GM21619 (cell line): ENCODE measurements at regions not wholly inside any gene's neighbourhood (a gene's known extent, or its start where the extent isn't known, plus 50 kb on each side); places are given as distances from the start of the nearest gene placed in this dataset.
"Not testable (repeated sequence)": the region's sequence is repeated elsewhere in the genome, so short reads cannot be mapped to it uniquely, and the experiment has no call there.

Source experiments
- ATAC-seq: cut with Tn5 transposase; IDR thresholded peaks from one replicate; pipeline ENCODE4 v1.9.1; 2021; ENCODE audit not compliant: unreplicated experiment

DNA sequence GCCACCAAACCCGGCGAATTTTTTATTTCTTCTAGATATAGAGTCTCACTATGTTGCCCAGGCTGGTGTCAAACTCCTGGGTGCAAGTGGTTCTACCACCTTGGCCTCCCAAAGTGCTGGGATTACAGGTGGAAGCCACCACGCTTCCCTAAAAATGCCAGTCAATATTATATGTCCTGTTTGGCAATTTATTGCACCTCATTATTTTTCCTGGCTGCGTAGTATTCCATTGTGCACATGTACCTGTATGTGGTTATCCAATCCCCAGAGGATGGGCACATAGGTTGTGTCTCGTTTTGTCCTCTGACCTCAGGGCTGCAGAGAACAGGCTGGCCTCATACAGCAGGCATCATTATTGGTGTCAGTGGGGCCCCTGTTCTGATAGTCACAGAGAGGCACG lies 181.7 kb downstream of the C9orf50 start:
- no peak for ATAC-seq

DNA sequence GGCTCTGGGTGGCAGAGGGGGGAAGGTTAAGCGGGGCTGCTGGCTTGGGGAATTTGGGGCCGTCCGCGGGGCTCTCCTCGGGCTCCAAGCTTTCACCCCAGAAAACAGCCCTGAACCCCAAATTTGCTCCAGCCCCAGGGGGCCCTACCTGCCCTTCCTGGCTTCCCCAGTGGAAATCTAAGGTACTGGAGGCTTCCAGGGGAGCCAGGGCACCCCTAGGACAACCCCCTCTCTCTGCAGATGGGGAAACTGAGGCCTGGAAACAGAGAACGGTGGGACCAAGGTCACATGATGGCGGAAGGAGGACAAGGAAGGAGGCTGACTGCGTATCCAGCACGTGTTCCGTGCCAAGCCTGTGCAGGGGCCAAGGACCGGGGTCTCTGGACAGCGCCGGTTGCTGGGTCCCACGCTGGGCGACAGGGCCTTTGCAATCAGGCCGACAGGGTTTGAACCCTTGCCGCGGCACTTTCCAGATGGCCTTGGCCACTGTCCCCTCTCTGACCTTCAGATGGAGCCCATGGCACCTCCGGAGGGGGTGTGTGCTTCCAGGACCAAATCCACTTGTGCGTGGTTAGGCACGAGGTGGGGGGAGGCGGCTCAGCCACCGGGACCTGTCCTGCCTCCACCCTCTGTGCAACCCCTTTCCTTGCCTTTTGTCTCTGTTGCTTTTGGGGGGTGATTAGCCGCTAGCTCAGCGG lies 183.1 kb downstream of the C9orf50 start:
- ATAC-seq: no peak

DNA sequence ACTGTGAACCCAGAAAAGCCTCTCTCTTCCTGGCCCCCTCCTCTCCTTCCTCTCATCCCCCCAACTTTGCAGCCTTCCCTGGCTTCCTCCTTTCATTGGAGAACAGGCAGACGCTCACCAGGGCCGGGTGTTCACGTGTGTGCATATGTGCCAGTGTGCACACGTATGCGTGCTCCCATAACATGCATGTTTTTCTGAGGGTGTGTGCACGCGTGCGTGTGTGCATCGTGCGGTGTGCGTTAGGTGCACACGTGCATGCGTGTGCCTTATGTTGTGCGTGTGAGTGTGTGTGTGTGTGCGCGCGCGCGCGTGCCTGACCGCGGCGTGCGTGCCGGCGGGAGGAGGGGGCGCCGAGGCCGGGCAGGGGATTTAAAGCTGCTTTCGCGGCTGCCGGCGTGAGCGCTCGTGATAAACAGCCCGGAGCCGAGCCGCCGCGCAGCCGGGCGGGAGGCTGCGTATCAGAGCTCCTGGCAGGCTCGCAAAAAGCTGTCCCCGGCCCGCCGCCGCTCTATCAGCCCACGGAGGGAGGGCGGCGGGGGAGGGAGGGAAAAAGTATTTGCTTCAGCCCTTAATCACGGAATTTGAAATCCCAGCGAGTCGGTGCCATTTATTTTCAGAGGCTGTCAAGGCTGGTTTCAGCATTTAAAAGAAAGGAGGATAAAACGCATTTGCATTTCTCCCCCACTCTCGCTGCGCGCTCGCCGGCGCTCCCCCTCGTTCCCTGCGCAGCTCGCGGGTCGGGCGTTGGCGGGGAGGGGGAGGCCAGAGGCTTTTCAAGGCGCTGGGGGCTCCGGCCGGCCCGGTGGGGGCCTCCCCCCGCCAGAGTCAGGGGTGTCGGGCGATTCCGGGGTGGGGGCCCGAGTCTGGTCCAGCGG lies 183.9 kb downstream of the C9orf50 start:
- no peak for ATAC-seq

DNA sequence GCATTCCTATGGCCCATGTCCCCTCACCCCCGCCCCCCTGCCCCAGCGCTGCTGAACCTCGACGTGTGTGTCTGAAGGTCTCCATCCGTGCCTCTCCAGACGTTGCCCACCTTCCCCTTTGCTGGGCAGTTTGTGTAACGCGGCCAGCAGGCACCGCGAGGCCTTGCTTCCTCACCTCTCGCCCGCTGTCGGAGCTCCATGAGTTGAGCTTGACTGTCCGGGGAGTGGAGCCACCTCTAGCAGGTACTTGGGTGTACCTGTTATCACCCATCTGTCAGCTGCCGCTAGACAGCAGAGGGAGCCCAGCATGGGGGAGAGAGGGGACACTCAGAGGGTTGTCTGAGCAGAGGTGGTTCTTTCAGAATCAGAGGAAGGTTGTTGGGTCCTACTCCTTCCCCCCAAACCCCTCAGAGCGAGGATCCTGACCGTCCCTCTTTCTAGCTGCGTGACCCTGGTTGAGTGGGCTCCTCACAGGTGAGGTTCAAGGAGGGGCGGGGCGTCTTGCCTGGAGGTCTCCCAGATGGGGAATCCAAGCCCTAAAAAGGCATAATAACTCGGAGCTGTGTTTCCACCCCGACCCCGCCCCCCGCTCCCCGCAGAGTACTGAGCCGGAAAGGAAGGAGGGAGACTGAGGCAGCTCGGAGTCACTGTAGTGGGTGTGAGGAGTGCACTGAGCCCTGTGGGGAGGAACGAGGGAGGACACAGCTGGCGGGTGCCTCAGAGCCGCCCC lies 184.7 kb downstream of the C9orf50 start:
- ATAC-seq: no peak

DNA sequence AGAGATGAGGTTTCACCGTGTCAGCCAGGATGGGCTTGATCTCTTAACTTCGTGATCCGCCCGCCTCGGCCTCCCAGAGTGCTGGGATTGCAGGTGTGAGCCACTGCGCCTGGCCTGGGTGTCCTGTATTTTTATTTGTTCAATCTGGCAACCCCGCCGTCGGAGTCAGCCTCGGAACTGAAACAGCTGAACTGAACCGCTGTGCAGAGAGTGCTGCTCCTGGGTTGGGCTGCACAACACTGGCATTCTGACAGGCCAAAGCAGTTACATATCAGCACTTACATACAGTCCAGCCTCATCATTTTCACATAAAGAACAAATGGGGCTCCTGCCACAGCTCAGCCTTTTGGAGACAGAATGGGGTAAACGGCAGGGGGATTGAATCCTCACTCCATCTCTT lies 185.6 kb downstream of the C9orf50 start:
- no peak for ATAC-seq

DNA sequence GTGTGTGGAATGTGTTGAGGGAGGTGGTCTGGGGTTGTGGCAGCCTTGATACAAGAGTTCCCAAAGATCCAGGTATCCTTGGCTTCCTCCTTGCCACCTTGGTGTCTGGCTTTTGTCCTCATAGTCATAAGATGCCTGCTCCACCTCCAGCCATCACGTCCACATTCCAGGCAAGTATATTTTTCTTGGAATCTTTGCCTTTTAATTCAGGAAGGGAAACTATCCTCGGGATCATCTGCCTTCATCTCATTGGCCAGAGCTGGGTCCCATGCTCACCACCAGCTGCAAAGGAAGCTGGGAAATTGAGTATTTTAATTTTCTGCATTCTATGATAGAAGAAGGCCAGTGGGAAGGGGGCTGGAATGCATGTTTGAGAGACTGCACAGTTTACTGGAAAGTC lies 186.7 kb downstream of the C9orf50 start:
- no peak for ATAC-seq

DNA sequence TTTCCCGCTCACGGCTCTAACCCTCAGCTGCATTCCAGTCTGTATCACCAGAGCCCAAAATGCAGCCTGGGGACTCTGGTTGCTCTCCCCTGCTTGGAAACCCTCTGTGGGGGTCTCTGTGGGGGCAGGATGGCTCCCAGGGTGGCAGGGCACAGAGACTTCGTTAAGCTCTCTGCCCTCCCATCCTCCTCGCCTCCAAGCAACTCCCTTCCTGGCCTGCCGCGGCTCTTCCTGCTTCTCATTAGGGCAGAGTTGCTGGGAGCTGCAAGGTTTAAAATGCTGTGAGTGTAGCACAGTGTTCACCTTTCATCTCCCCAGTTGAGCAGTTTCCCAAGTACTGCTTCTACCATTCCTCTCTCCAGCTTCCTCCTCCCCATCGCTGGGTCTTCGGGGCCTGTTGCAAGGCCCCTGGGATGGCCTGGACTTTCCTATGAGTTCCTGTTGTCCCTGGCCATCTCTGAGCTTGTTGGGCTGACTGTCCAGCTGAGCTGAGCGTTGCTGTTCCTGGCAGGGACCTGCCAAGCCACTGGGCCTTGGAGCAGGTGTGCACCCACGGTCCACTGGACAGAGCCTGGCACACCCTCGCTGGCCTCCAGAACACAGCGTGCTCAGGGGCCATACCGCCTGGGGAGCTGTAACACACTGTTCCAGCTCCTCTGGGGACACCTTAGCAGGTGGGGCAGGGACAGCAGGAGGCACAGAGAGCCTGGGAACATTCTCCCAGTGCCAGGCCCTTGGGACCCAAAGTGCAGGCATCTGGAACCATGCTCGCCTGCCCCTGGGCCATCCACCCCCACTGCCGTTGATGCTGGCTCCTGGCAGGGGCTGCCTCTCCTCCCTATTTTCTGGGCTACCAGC lies 188.4 kb downstream of the C9orf50 start:
- no peak for ATAC-seq

DNA sequence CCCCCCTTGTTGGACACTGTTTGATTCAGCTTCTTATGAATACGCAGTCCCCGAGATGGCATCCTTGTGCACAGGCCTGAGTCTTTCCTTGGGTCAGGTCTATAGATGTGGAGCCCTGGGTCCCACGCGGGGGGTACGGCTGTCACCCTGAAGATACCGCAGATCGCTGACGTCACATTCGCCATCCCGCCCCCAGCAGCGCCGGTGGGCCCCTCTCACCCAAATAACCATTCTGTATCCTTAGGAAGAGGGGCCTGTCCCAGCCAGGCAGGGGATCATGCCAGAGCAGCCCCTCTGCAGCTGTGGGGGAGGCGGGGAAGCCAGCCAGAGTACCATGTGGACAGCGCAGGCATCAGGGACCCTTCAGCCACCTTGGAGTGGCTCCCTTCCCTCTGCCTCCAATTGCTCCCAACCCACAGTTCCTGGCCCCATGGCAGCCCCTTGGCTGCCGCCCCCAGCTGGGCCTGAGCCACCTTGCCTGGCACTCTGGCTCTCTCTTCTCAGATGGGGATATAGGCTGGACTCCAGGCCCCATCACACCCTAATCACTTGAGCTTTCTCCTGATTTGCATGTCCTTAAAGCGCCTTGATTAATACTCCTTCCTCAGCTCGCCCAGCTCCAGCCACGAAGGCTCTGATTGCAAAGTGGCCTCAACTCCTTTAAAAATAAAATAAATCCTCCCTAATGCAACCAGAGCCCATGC lies 189.8 kb downstream of the C9orf50 start:
- ATAC-seq: no peak

DNA sequence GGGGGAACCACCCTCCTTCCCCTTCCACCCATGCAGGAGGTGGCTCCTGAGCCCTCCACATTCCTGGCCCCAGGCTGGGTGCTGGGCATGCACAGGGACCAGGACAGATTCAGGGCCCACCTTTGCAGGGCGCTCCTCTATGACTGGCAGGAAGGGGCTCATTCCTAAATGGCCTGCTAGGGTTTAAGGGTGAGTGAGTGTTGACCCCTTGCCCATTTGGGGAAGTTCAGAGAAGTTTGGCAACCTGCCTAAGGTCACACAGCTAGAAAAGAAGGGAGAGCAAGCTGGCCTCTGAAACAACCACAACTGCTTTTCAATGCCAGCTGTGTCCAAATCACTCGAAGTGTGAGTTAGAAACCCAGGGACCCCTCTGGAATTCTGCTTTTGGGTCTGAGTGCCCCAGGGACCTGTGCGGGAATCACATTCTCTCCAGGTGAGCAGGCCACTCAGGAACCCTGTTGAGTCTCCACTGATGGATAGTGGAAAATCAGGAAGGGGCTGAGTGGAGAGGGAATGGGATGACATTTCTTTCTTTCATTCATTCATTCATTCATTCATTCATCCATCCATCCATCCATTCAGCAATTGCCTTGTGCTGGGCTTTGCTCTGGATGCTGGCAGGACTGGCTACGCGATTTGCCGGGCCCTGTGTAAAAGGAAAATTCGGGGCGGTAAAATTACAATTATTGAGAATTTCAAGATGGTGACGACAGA lies 191.9 kb downstream of the C9orf50 start:
- ATAC-seq: no peak

DNA sequence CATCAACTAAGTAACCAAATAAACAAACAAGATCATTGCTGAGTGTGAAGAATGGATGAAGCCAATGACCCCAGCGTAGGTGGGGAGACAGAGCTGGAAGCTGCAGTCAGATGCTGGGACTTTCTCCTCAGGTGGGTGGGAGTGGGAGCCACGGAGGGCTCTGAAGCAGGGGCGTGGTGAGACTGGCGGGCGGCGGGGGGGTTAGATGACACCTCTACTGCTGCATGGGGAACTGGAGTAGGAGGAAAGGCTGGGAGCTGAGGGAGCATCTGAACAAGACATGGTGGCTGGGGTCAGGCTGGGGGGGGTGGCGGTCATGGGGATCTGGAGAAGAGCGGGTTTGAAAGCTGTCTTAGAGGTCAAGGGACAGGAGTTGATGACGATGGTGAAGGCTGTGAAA lies 193.8 kb downstream of the C9orf50 start:
- no peak for ATAC-seq

DNA sequence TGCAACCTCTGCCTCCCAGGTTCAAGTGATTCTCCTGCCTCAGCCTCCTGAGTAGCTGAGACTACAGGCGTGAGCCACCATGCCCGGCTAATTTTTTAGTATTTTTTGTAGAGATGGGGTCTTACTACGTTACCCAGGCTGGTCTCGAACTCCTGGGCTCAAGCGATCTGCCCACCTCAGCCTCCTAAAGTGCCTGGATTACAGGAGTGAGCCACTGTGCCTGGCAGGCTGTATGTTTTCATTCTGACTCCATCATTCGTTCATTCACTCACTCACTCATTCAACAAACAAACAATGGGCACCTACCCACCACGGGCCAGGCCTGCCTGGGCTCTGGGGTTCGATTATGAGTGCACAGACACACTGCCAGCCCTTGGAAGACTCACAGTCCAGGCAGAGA lies 197.1 kb downstream of the C9orf50 start:
- not testable (repeated sequence) for ATAC-seq

DNA sequence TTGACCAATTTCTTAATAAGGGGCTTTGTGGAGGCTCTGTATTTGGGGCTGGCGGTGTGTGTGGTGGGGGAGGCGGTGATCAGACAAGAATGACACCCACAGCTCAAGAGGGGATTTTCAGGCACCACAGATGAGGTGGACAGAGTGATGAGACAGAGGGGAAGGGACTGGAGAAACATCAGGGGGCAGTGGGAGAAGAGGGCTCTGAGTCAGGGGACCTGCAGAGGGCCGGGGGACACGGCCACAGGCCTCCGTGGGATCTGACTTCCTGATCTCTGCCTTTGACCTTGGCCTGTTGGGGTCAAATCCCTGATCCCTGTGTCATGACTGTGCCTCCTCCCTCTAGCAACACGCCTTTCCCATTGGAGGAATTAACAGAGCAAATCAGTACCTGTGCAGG lies 197.7 kb downstream of the C9orf50 start:
- no peak for ATAC-seq

DNA sequence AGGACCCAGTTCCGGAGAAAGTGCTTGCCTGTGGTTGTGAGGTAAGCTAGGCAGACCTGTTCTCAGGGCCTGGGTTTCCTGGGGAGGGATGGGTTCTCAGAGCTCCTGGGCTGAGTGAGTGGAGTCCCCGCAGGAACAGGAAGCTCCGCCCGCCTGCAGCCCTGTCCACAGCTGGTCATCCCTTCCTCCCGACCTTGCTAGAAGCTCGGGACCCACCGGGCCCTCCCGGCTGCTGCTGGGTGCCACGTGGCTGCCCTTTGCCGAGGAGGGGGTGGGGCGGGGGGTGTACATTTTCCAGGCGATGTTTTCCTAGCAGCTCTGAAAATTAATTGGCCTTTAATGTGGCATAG lies 198.1 kb downstream of the C9orf50 start:
- ATAC-seq: no peak

DNA sequence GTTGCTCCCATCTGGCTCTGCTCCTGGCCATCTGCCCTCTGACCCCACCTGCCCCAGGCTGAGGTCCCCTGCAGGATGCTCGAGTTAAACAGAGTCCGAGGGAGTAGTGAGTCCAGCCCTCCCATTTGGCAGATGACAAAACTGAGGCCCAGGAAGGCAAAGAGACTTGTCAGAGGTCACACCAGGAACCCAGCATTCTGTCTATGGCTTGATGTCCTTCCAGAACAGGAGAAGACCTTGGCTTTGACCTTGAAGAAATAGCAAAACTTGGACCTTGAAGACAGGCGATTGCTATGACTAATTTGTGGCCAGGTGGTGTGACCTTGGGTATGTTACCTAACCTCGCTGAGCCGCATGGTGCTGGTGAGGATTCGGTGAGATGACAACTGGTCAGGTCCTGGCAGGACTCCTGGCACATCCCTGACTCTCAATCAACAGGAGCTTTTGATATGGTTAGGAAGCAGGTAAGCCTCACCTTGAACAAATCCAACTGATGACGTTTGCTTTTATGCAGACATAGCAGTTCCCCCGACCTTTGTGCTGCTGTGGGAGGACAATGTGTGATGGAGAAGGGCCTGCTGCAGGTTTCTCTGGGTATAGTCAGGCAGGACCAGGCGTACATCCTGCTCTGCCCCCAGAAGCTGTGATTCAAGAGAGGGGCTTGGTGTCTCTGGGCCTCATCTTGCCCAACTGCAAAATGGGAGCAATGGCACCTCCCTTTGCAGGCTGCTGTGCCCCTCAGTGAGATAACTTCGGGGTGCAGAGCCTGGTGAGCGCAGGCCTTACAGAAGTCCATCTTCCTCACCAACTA lies 198.7 kb downstream of the C9orf50 start:
- ATAC-seq: no peak

DNA sequence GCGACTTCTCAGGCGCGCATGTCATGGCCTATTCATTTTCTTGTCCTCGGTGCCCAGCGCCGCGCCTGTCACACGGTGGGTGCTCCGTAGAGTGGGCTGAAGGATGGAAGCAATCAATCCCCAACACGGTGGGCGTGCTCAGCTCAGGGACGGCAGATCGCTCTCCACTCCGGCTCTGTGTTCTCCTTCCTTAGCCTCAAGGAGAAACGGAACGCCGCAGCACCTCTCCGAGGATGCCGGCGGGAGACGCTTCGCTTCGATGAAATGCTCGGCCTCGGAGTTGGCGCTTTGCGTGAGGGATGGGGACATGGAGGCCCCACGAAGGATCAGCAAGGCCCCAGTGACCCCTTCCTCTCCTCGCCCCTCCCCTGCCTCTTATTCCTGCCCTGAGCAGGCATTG lies 199.5 kb downstream of the C9orf50 start:
- ATAC-seq: no peak

DNA sequence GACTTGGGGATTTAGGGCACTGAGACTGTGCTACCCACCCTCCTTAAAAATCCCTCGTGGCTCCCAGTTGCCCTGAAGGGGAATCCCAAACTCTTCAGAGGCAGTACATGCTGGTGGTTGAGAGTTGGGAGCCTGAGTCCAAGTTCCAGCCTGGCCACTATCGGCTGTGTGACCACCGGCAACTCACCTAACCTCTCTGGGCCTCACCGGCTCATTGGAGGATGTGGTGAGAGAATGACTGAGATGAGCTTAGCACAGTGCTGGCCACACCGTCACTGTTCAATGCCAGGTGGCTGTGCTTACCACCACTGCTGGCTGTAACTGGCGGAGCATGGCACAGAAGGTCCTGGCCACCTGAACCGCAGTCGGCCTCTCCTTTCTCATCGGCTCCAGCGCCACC lies 200.2 kb downstream of the C9orf50 start:
- ATAC-seq: no peak

DNA sequence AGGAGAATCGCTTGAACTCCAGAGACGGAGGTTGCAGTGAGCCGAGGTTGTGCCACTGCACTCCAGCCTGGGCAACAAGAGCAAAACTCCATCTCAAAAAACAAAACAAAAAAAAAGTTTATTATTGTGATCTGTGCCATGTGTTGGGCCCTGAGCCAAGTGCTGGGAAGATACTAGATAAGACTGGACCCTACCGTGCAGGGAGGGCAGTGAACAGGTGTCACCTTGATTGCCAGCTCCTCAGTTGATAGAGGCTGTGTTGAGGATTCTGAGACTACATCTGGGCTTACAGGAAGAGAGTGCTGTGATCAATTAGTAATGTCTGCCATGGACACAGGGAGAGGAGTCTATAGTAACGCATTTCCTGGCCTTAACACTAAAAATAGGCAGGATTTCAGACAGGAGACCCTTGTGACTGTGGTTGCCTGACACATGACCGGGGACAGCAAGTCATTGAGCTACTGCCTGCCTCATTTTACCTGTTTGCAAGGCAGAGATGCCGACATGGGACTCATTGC lies 201.5 kb downstream of the C9orf50 start:
- ATAC-seq: no peak

DNA sequence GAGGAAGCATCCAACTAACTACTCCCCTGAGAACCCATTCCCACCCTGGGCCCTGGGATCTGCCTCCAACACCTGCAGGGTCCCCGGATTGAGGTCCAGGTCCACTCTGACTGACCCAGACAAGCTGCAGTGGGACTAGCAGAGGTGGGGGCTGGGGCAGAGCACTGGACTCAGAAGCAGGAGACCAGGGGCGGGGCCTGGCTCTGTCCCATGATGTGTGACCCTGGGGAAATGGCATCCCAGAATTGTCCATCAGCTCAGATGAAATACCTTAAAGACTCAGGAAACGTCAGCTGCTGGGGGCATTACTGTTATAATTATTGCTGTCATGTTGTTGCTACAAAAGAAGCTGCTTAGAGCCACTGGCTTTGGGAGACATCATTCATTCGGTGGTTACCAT lies 202.4 kb downstream of the C9orf50 start:
- ATAC-seq: no peak
